Neural cell (in vitro differentiated cells): ENCODE measurements at regions not wholly inside any gene's neighbourhood (a gene's known extent, or its start where the extent isn't known, plus 50 kb on each side); places are given as distances from the start of the nearest gene placed in this dataset.

Experiments
- CTCF ChIP-seq: fragments of 450-650 bp; IDR thresholded peaks from 2 replicates; pipeline ENCODE4 v1.5.1; 2014; ENCODE audit warnings: antibody characterized with exemption, mild to moderate bottlenecking, moderate library complexity; ENCODE audit not compliant: poor library complexity, severe bottlenecking
- EZH2 ChIP-seq: fragments of 200-600, 300-800 bp; shearing (Covaris generic), sonication (generic); IDR thresholded peaks from 2 replicates; pipeline ENCODE4 v1.6.1; 2014; ENCODE audit warnings: antibody characterized with exemption, low read length, borderline replicate concordance, mild to moderate bottlenecking; ENCODE audit not compliant: insufficient read depth, poor library complexity, severe bottlenecking
- MXI1 ChIP-seq: fragments of 450-650 bp; conservative IDR thresholded peaks from 2 replicates; pipeline ENCODE4 v1.6.1; 2014; ENCODE audit warnings: antibody characterized with exemption, mild to moderate bottlenecking; ENCODE audit not compliant: poor library complexity, severe bottlenecking
- POLR2AphosphoS5 ChIP-seq: IDR thresholded peaks from 2 replicates; pipeline ENCODE4 v1.6.1; 2012
- SMC3 ChIP-seq: fragments of 450-650 bp; conservative IDR thresholded peaks from 2 replicates; pipeline ENCODE4 v1.6.1; 2014; ENCODE audit warnings: antibody characterized with exemption, mild to moderate bottlenecking, moderate library complexity; ENCODE audit not compliant: poor library complexity
- TAF1 ChIP-seq: IDR thresholded peaks from 2 replicates; pipeline ENCODE4 v1.6.1; 2012; ENCODE audit warnings: low read depth

GRCh38 chr14:55980970-55981369 lies 137.2 kb upstream of the PELI2 start:
- no peak for TF ChIP-seq EZH2
- TF ChIP-seq CTCF = no peak
- no peak for TF ChIP-seq POLR2AphosphoS5
- TF ChIP-seq SMC3 = no peak
- TF ChIP-seq TAF1 = no peak
- no peak for TF ChIP-seq MXI1
